ENCODE measurements at regions not wholly inside any gene's neighbourhood (a gene's known extent, or its start where the extent isn't known, plus 50 kb on each side); places are given as distances from the start of the nearest gene placed in this dataset.

DNA sequence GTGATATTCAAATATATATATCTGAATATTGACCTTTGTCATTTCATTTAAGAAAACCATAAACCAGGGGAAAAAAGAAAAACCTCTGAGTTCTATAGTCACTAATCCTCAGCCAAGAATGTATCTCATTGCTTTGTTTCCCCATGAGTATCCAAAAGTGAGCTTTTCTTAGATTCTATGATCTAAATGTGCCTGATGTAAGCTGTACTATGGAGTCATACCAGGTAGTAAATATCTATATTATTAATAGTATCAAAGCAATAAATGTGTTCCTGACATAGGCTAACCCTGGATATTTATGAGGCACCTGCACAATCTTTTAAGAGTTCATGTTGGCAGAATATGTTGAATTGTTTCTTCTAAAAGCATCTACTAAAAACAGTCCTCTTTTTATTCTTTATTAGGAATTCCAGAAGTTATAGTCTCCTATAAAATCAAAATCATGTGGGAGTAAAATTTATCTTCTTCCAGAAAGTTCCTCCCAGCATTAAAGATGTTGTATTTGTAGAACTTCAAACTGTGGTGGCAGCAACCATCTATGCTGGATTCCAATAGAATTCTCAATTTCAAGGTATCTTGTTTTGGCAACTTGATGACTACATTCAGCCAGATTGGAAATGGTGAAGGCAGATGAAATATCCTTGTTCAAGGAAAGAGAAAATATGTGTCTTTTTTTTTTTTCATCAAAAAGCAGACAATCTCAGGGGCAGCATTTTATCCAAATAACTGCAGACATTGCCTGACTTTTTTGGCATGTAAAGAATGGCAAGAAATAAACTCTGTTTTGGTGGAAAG, 139.7 kb upstream of the RASSF8 start:
- Histone ChIP-seq H3K36me3 (no peaks in the 10 kb centered on the region), H3K27ac (no peak overlapping the region), H3K27me3 (no peaks in the 10 kb centered on the region), H3K9me3 (no peaks in the 10 kb centered on the region), H3K4me1 (no peaks in the 10 kb centered on the region), H3K4me3 (no peak overlapping the region)
- ATAC-seq (no peak), DNase-seq (no peak)
- intact Hi-C loops (cut with DNase I) = no loop called here
- TF ChIP-seq, protein P1, sequence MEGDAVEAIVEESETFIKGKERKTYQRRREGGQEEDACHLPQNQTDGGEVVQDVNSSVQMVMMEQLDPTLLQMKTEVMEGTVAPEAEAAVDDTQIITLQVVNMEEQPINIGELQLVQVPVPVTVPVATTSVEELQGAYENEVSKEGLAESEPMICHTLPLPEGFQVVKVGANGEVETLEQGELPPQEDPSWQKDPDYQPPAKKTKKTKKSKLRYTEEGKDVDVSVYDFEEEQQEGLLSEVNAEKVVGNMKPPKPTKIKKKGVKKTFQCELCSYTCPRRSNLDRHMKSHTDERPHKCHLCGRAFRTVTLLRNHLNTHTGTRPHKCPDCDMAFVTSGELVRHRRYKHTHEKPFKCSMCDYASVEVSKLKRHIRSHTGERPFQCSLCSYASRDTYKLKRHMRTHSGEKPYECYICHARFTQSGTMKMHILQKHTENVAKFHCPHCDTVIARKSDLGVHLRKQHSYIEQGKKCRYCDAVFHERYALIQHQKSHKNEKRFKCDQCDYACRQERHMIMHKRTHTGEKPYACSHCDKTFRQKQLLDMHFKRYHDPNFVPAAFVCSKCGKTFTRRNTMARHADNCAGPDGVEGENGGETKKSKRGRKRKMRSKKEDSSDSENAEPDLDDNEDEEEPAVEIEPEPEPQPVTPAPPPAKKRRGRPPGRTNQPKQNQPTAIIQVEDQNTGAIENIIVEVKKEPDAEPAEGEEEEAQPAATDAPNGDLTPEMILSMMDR (IDR thresholded peaks at IDR 0.05) = no peak

DNA sequence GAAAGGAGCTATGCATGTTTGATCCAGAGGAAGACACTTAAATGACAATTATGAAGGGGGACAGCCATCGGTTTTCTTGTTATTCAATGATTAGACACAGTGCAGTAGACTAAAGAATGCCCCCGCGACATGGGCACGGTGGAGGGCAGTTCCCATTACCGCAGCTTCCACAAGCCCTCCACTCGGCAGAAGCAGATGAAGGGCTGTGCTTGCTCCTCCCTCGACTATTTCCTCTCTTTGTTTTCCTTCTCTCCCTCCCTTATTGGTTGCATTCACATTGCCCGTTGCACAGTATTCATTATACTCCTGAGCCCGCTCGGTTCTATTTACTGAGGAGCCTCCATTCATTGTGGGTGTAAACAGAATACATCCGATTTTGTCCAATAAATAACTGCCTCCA, 138.8 kb upstream of the RASSF8 start:
- Histone ChIP-seq H3K36me3 (no peaks in the 10 kb centered on the region), H3K4me3 (no peak overlapping the region), H3K27me3 (no peaks in the 10 kb centered on the region), H3K27ac (no peak overlapping the region), H3K4me1 (no peaks in the 10 kb centered on the region), H3K9me3 (no peaks in the 10 kb centered on the region)
- DNase-seq (no peak), ATAC-seq (no peak)
- intact Hi-C loops (cut with DNase I) = no loop called here
- TF ChIP-seq, protein P1 (IDR thresholded peaks at IDR 0.05) = no peak

GRCh38 chr12:25822281-25822680, 136.2 kb upstream of the RASSF8 start:
- Histone ChIP-seq H3K9me3 (no peaks in the 10 kb centered on the region), H3K27me3 (no peaks in the 10 kb centered on the region), H3K4me3 (no peak overlapping the region), H3K27ac (no peak overlapping the region), H3K36me3 (no peaks in the 10 kb centered on the region), H3K4me1 (no peaks in the 10 kb centered on the region)
- ATAC-seq = no peak
- intact Hi-C loops (cut with DNase I) = no loop called here
- DNase-seq = no peak
- TF ChIP-seq, protein P1 (IDR thresholded peaks at IDR 0.05) = no peak

- ATAC-seq = peak; percentile 52
- no peak for DNase-seq
- H3K4me3 ChIP-seq = no peak overlapping the region
- intact Hi-C loops (cut with DNase I) = no loop called here
- H3K4me1 ChIP-seq = no peaks in the 10 kb centered on the region
- no peak overlapping the region for H3K27ac ChIP-seq
- no peaks in the 10 kb centered on the region for H3K36me3 ChIP-seq
- H3K9me3 ChIP-seq = no peaks in the 10 kb centered on the region
- H3K27me3 ChIP-seq = no peaks in the 10 kb centered on the region
- TF ChIP-seq, protein P1 (IDR thresholded peaks at IDR 0.05) = no peak
Measured at GRCh38 chr12:25824734-25825133, 133.7 kb upstream of the RASSF8 start.

DNA sequence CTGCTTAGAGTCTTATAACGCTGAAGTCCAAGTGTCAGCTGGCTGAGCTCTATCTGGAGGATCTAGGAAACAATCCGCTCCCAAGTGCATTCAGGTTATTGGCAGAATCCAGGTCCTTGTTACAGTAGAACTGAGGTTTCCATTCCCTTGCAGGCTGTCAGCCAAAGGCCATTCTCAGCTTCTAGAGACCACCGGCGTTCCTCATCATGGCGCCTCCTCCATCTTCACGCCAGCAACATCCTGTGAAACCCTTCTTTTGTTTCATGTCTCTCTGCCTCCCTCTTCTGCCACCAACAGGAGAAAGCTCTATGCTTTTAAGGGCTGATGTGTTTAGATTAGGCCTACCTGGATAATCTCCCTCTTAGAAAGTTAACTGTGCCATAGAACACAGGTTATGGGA, 133.0 kb upstream of the RASSF8 start:
- DNase-seq (no peak), ATAC-seq (no peak)
- Histone ChIP-seq H3K27me3 (no peaks in the 10 kb centered on the region), H3K27ac (no peak overlapping the region), H3K4me1 (no peaks in the 10 kb centered on the region), H3K36me3 (no peaks in the 10 kb centered on the region), H3K4me3 (no peak overlapping the region), H3K9me3 (no peaks in the 10 kb centered on the region)
- intact Hi-C loops (cut with DNase I) = no loop called here
- TF ChIP-seq, protein P1 (IDR thresholded peaks at IDR 0.05) = no peak
